GM12801 (cell line): ENCODE measurements at regions not wholly inside any gene's neighbourhood (a gene's known extent, or its start where the extent isn't known, plus 50 kb on each side); places are given as distances from the start of the nearest gene placed in this dataset.

Source experiments
- CTCF ChIP-seq: IDR thresholded peaks from one replicate; pipeline ENCODE4 v1.5.1; 2011; ENCODE audit warnings: control low read depth; ENCODE audit not compliant: insufficient read length; ENCODE audit errors: extremely low read depth

- no peak for TF ChIP-seq CTCF
Observed at GRCh38 chr13:26503826-26504594, 53.5 kb upstream of the WASF3 start.
